Neuronal stem cell (in vitro differentiated cells): ENCODE measurements at regions not wholly inside any gene's neighbourhood (a gene's known extent, or its start where the extent isn't known, plus 50 kb on each side); places are given as distances from the start of the nearest gene placed in this dataset.

ENCODE experiments used
- DNase-seq: peaks from one replicate; pipeline ENCODE4 v3.0.0-alpha.2; 2013; ENCODE audit warnings: low spot score
- H2AFZ ChIP-seq: one replicate; pipeline ENCODE4 v1.6.1; 2013; ENCODE audit warnings: mild to moderate bottlenecking, low read length, inconsistent platforms
- H2AK5ac ChIP-seq: 2 replicates; pipeline ENCODE4 v1.6.1; 2013; ENCODE audit warnings: low read depth, mild to moderate bottlenecking, inconsistent platforms, low read length, moderate library complexity, mixed read lengths
- H2BK120ac ChIP-seq: 2 replicates; pipeline ENCODE4 v1.6.1; 2013; ENCODE audit warnings: low read depth, mild to moderate bottlenecking, inconsistent platforms, low read length, moderate library complexity, mixed read lengths
- H2BK12ac ChIP-seq: one replicate; pipeline ENCODE4 v1.6.1; 2013; ENCODE audit warnings: low read length, inconsistent platforms
- H2BK15ac ChIP-seq: 2 replicates; pipeline ENCODE4 v1.6.1; 2013; ENCODE audit warnings: mild to moderate bottlenecking, low read length, inconsistent platforms, mixed read lengths
- H2BK5ac ChIP-seq: one replicate; pipeline ENCODE4 v1.6.1; 2013; ENCODE audit warnings: inconsistent platforms, mild to moderate bottlenecking, low read length, moderate library complexity
- H3K14ac ChIP-seq: one replicate; pipeline ENCODE4 v1.6.1; 2013; ENCODE audit warnings: low read length, inconsistent platforms
- H3K18ac ChIP-seq: 2 replicates; pipeline ENCODE4 v1.6.1; 2013; ENCODE audit warnings: low read length, inconsistent platforms
- H3K23ac ChIP-seq: 2 replicates; pipeline ENCODE4 v1.6.1; 2013; ENCODE audit warnings: low read depth, mild to moderate bottlenecking, mixed read lengths, low read length, inconsistent platforms; ENCODE audit not compliant: poor library complexity
- H3K27ac ChIP-seq: replicated peaks from 3 replicates; pipeline ENCODE4 v1.5.1; 2013; ENCODE audit warnings: low read length, inconsistent platforms
- H3K27me3 ChIP-seq, 3 experiments: 2 replicates each; pipeline ENCODE4 v1.6.1; 2013; ENCODE audit warnings: low read length in 3 of 3, mild to moderate bottlenecking in 2 of 3, inconsistent platforms in 1 of 3, low read depth in 1 of 3, mixed read lengths in 1 of 3, moderate library complexity in 1 of 3; ENCODE audit not compliant: control insufficient read depth in 3 of 3, insufficient read depth in 3 of 3
- H3K36me3 ChIP-seq, 2 donors: replicated peaks in 1 of 2; 2 replicates each; pipeline ENCODE4 v1.6.1; 2013; ENCODE audit warnings: low read length in 2 of 2; ENCODE audit not compliant: control insufficient read depth in 2 of 2, insufficient read depth in 2 of 2
- H3K4ac ChIP-seq: 2 replicates; pipeline ENCODE4 v1.6.1; 2013; ENCODE audit warnings: inconsistent platforms, mild to moderate bottlenecking, low read length, moderate library complexity
- H3K4me1 ChIP-seq, 2 donors: 1 replicate in 1 of 2; 2 replicates in 1 of 2; pipeline ENCODE4 v1.6.1; 2013; ENCODE audit warnings: low read length in 2 of 2, low read depth in 1 of 2; ENCODE audit not compliant: control insufficient read depth in 2 of 2, insufficient read depth in 1 of 2
- H3K4me2 ChIP-seq: one replicate; pipeline ENCODE4 v1.6.1; 2013; ENCODE audit warnings: mild to moderate bottlenecking, low read length, inconsistent platforms; ENCODE audit not compliant: insufficient read depth, poor library complexity, severe bottlenecking
- H3K4me3 ChIP-seq, 2 donors: 2 replicates each; pipeline ENCODE4 v1.5.1; 2013; ENCODE audit warnings: low read length in 2 of 2, mild to moderate bottlenecking in 2 of 2, inconsistent platforms in 1 of 2, moderate library complexity in 1 of 2
- H3K79me1 ChIP-seq: one replicate; pipeline ENCODE4 v1.6.1; 2013; ENCODE audit warnings: low read depth, mild to moderate bottlenecking, inconsistent platforms, low read length, moderate library complexity
- H3K9ac ChIP-seq: one replicate; pipeline ENCODE4 v1.6.1; 2013; ENCODE audit warnings: mild to moderate bottlenecking, low read depth, low read length, inconsistent platforms; ENCODE audit not compliant: poor library complexity
- H3K9me3 ChIP-seq, 2 donors: replicated peaks in 1 of 2; 2 replicates each; pipeline versions ENCODE3 to v1.6.1; 2013; ENCODE audit warnings: low read length in 2 of 2, mild to moderate bottlenecking in 2 of 2, inconsistent platforms in 1 of 2, low read depth in 1 of 2, mixed read lengths in 1 of 2, moderate library complexity in 1 of 2; ENCODE audit not compliant: control insufficient read depth in 2 of 2, insufficient read depth in 1 of 2
- H4K8ac ChIP-seq: one replicate; pipeline ENCODE4 v1.6.1; 2013; ENCODE audit warnings: low read depth, mild to moderate bottlenecking, inconsistent platforms, low read length, moderate library complexity
- H4K91ac ChIP-seq: one replicate; pipeline ENCODE4 v1.6.1; 2013; ENCODE audit warnings: low read length, low read depth, mild to moderate bottlenecking, inconsistent platforms; ENCODE audit not compliant: poor library complexity
- WGBS, 2 donors: extraction: QIAGEN DNeasy Blood & Tissue Kit; methylation state at CpG; one replicate each; pipeline ENCODE4 v1.1.7; 2013; ENCODE audit warnings: missing lambda C conversion rate in 2 of 2, mixed read lengths in 1 of 2; ENCODE audit not compliant: insufficient read length in 2 of 2, insufficient replicate concordance in 1 of 2; ENCODE audit errors: extremely low coverage in 2 of 2; 5-methylcytosine and 5-hydroxymethylcytosine counted together

- H2AFZ ChIP-seq = no peak overlapping the region
- WGBS, 2 donors = no CpG with 5 or more reads among the region's 1 CpG
- no peak for DNase-seq
These were observed 163.9 kb upstream of the THUMPD2 start for GRCh38 chr2:39942950-39943349.

GRCh38 chr2:39938035-39938835 lies 159.2 kb upstream of the THUMPD2 start:
- Histone ChIP-seq H2BK12ac (no peak overlapping the region), H3K27ac (no peak overlapping the region), H3K27me3 (no peaks in the 10 kb centered on the region), H3K4me2 (no peak overlapping the region), H3K4ac (no peak overlapping the region), H3K9ac (no peak overlapping the region), H4K91ac (no peak overlapping the region), H2AFZ (peak overlapping the region; percentile 13), H3K14ac (no peak overlapping the region), H3K23ac (no peak overlapping the region), H3K4me3 (no peak overlapping the region), H3K4me1 (no peaks in the 10 kb centered on the region), H2BK5ac (no peak overlapping the region), H3K79me1 (no peaks in the 10 kb centered on the region), H3K36me3 (no peaks in the 10 kb centered on the region), H2BK120ac (no peak overlapping the region), H4K8ac (no peak overlapping the region), H3K18ac (no peak overlapping the region), H3K9me3 (no peaks in the 10 kb centered on the region), H2AK5ac (no peak overlapping the region), H2BK15ac (no peak overlapping the region)
- no peak for DNase-seq
- no CpG with 5 or more reads among the region's 4 CpGs for WGBS, 2 donors

More at GRCh38 chr2:39942950-39943349, 163.9 kb upstream of the THUMPD2 start:
- H2AK5ac ChIP-seq = no peak overlapping the region
- no peak overlapping the region for H2BK120ac ChIP-seq
- no peak overlapping the region for H3K9ac ChIP-seq
- H3K79me1 ChIP-seq = no peaks in the 10 kb centered on the region
- H2BK5ac ChIP-seq = no peak overlapping the region
- no peak overlapping the region for H3K14ac ChIP-seq
- no peaks in the 10 kb centered on the region for H3K9me3 ChIP-seq
- no peak overlapping the region for H2BK15ac ChIP-seq
- H3K4me2 ChIP-seq = no peak overlapping the region
- no peaks in the 10 kb centered on the region for H3K27me3 ChIP-seq
- H2BK12ac ChIP-seq = no peak overlapping the region
- H3K27ac ChIP-seq = no peak overlapping the region
- H3K4me1 ChIP-seq = no peaks in the 10 kb centered on the region
- H3K18ac ChIP-seq = no peak overlapping the region
- H4K8ac ChIP-seq = no peak overlapping the region
- H3K36me3 ChIP-seq = no peaks in the 10 kb centered on the region
- no peak overlapping the region for H4K91ac ChIP-seq
- no peak overlapping the region for H3K4ac ChIP-seq
- H3K23ac ChIP-seq = no peak overlapping the region
- H3K4me3 ChIP-seq = no peak overlapping the region

GRCh38 chr2:39937621-39938020 lies 158.6 kb upstream of the THUMPD2 start:
- Histone ChIP-seq H3K79me1 (no peaks in the 10 kb centered on the region), H2BK120ac (no peak overlapping the region), H3K9ac (no peak overlapping the region), H3K27ac (no peak overlapping the region), H3K4me1 (no peaks in the 10 kb centered on the region), H3K27me3 (no peaks in the 10 kb centered on the region), H3K36me3 (no peaks in the 10 kb centered on the region), H2BK15ac (no peak overlapping the region), H3K4me2 (no peak overlapping the region), H3K18ac (no peak overlapping the region), H4K8ac (no peak overlapping the region), H3K14ac (no peak overlapping the region), H2BK12ac (no peak overlapping the region), H2BK5ac (no peak overlapping the region), H4K91ac (no peak overlapping the region), H3K9me3 (no peaks in the 10 kb centered on the region), H2AK5ac (no peak overlapping the region), H3K4me3 (no peak overlapping the region), H3K23ac (no peak overlapping the region), H2AFZ (peak overlapping the region; percentile 13), H3K4ac (no peak overlapping the region)
- no CpG with 5 or more reads among the region's 3 CpGs for WGBS, 2 donors
- no peak for DNase-seq

GRCh38 chr2:39934851-39935250 lies 155.8 kb upstream of the THUMPD2 start:
- Histone ChIP-seq H4K8ac (no peak overlapping the region), H2BK120ac (no peak overlapping the region), H2BK12ac (no peak overlapping the region), H2BK15ac (no peak overlapping the region), H3K9ac (no peak overlapping the region), H3K4me2 (no peak overlapping the region), H3K23ac (no peak overlapping the region), H3K4me1 (no peaks in the 10 kb centered on the region), H3K36me3 (no peaks in the 10 kb centered on the region), H3K14ac (no peak overlapping the region), H3K4me3 (no peak overlapping the region), H3K18ac (no peak overlapping the region), H2AK5ac (no peak overlapping the region), H3K4ac (no peak overlapping the region), H2AFZ (no peak overlapping the region), H3K79me1 (no peaks in the 10 kb centered on the region), H2BK5ac (no peak overlapping the region), H3K9me3 (no peaks in the 10 kb centered on the region), H3K27ac (no peak overlapping the region), H3K27me3 (no peaks in the 10 kb centered on the region), H4K91ac (no peak overlapping the region)
- no peak for DNase-seq
- WGBS, 2 donors = no CpG with 5 or more reads among the region's 1 CpG
